HCT116 (cell line): ENCODE measurements at regions not wholly inside any gene's neighbourhood (a gene's known extent, or its start where the extent isn't known, plus 50 kb on each side); places are given as distances from the start of the nearest gene placed in this dataset.

ENCODE experiments used
- ATAC-seq: fragments of 200-7000 bp; cut with Tn5 transposase; 2 replicates; pipeline ENCODE4 v1.9.1; 2020; ENCODE audit warnings: mild to moderate bottlenecking, moderate library complexity
- BruUV-seq: library from RNA; stranded (reverse); fragments of 400-500 nt; replicated peaks from 2 replicates; lab custom pipeline; 2021; lab: Mats Ljungman, UMichigan
- CTCF ChIA-PET: fragments of 300-600 bp; sonication (Branson Sonifier 250); formaldehyde crosslinking; loops from one replicate; lab custom pipeline; 2021; ENCODE audit warnings: antibody characterized with exemption; lab: Charles Lee
- POLR2A ChIA-PET: fragments of 300-600, 350-600 bp; sonication (Branson Sonifier 250); formaldehyde crosslinking; loops from one replicate; lab custom pipeline; 2021; ENCODE audit warnings: antibody characterized with exemption; lab: Charles Lee
- RAD21 ChIA-PET, 2 experiments: fragments of 300-600 bp; sonication (Branson Sonifier 250); formaldehyde crosslinking; loops; one replicate each; lab custom pipeline; 2023; ENCODE audit warnings: low total read pairs in 2 of 2; ENCODE audit not compliant: uncharacterized antibody in 2 of 2, unreplicated experiment in 2 of 2, low non-redundant PET in 1 of 2; lab: Charles Lee
- DNase-seq: peaks from one replicate; pipeline ENCODE4 v3.0.0-alpha.2; 2010; ENCODE audit warnings: low read depth, low spot score
- H2AFZ ChIP-seq: fragments of 200-600 bp; shearing (Covaris generic), sonication (generic); 2 replicates; pipeline ENCODE4 v1.6.1; 2017; ENCODE audit warnings: low read depth, mixed run types, mixed read lengths, antibody characterized with exemption, low read length; ENCODE audit not compliant: poor library complexity, severe bottlenecking
- H3K27ac ChIP-seq: 2 replicates; pipeline ENCODE4 v1.5.1; 2012; ENCODE audit warnings: low read depth, low read length
- H3K27me3 ChIP-seq: fragments of 200-600 bp; sonication (generic); 2 replicates; pipeline ENCODE4 v1.6.1; 2016; ENCODE audit warnings: mixed run types, low read length, mixed read lengths; ENCODE audit not compliant: insufficient read depth
- H3K36me3 ChIP-seq, 2 experiments: fragments of 200-500 bp in 1 of 2; fragments of 200-600 bp in 1 of 2; sonication (Bioruptor generic) in 1 of 2; sonication (generic) in 1 of 2; 2 replicates each; pipeline versions ENCODE4 v1.5.1 to v1.6.1; 2014 to 2016; ENCODE audit warnings: low read length in 2 of 2, inconsistent platforms in 1 of 2, mixed read lengths in 1 of 2, mixed run types in 1 of 2; ENCODE audit not compliant: insufficient read depth in 2 of 2, control insufficient read depth in 1 of 2
- H3K4me1 ChIP-seq, 2 experiments: fragments of 200-600 bp in 1 of 2; sonication (generic) in 1 of 2; 2 replicates each; pipeline versions ENCODE4 v1.5.1 to v1.6.1; 2012 to 2017; ENCODE audit warnings: low read length in 2 of 2, inconsistent platforms in 1 of 2, mild to moderate bottlenecking in 1 of 2, mixed read lengths in 1 of 2, mixed run types in 1 of 2, moderate library complexity in 1 of 2; ENCODE audit not compliant: insufficient read depth in 2 of 2, control insufficient read depth in 1 of 2
- H3K4me2 ChIP-seq: fragments of 200-600 bp; sonication (generic); 2 replicates; pipeline ENCODE4 v1.6.1; 2017; ENCODE audit warnings: mixed run types, low read length, mixed read lengths
- H3K4me3 ChIP-seq, 2 experiments: fragments of 200-600 bp in 1 of 2; sonication (generic) in 1 of 2; replicated peaks in 1 of 2; 2 replicates each; pipeline ENCODE4 v1.5.1; 2011 to 2016; ENCODE audit warnings: low read length in 2 of 2, control low read depth in 1 of 2, low read depth in 1 of 2, mild to moderate bottlenecking in 1 of 2, mixed read lengths in 1 of 2, mixed run types in 1 of 2
- H3K79me2 ChIP-seq: fragments of 200-600 bp; sonication (generic); 2 replicates; pipeline ENCODE4 v1.6.1; 2017; ENCODE audit warnings: mild to moderate bottlenecking, mixed run types, low read length, moderate library complexity, mixed read lengths; ENCODE audit not compliant: insufficient read depth
- H3K9ac ChIP-seq: fragments of 200-600 bp; sonication (generic); 2 replicates; pipeline ENCODE4 v1.6.1; 2016; ENCODE audit warnings: low read length, mixed read lengths
- H3K9me2 ChIP-seq: fragments of 200-600 bp; sonication (generic), shearing (Covaris generic); 2 replicates; pipeline ENCODE4 v1.6.1; 2017; ENCODE audit warnings: mixed run types, mild to moderate bottlenecking, moderate library complexity; ENCODE audit not compliant: insufficient read depth
- H3K9me3 ChIP-seq, 2 experiments: fragments of 200-500 bp in 1 of 2; fragments of 200-600 bp in 1 of 2; sonication (Bioruptor generic) in 1 of 2; sonication (generic) in 1 of 2; 2 replicates each; pipeline ENCODE4 v1.6.1; 2014 to 2017; ENCODE audit warnings: low read length in 2 of 2, mixed read lengths in 2 of 2, inconsistent platforms in 1 of 2, low read depth in 1 of 2, mild to moderate bottlenecking in 1 of 2, mixed run types in 1 of 2, moderate library complexity in 1 of 2; ENCODE audit not compliant: control insufficient read depth in 1 of 2, insufficient read depth in 1 of 2
- H4K20me1 ChIP-seq: fragments of 200-600 bp; sonication (generic), shearing (Covaris generic); 2 replicates; pipeline ENCODE4 v1.6.1; 2017; ENCODE audit warnings: mixed run types, mild to moderate bottlenecking, moderate library complexity; ENCODE audit not compliant: insufficient read depth
- CBX3 ChIP-seq: IDR thresholded peaks from 2 replicates; pipeline ENCODE4 v1.6.1; 2012; ENCODE audit warnings: low read depth
- CEBPB ChIP-seq: IDR thresholded peaks from 2 replicates; pipeline ENCODE4 v1.6.1; 2012; ENCODE audit warnings: low read depth
- EZH2 ChIP-seq: fragments of 200-600 bp; sonication (generic); IDR thresholded peaks from 2 replicates; pipeline ENCODE4 v1.6.1; 2017; ENCODE audit warnings: antibody characterized with exemption, mixed run types
- EZH2phosphoT487 ChIP-seq: fragments of 200-600 bp; IDR thresholded peaks from 2 replicates; pipeline ENCODE4 v1.6.1; 2018; ENCODE audit warnings: antibody characterized with exemption, borderline replicate concordance
- JUND ChIP-seq: IDR thresholded peaks from 2 replicates; pipeline ENCODE4 v1.6.1; 2012
- POLR2A ChIP-seq: IDR thresholded peaks from 2 replicates; pipeline ENCODE4 v1.7.0; 2011; ENCODE audit warnings: borderline replicate concordance; ENCODE audit not compliant: insufficient read depth, insufficient read length; ENCODE audit errors: extremely low read depth
- RAD21 ChIP-seq: IDR thresholded peaks from 2 replicates; pipeline ENCODE4 v1.6.1; 2012; ENCODE audit warnings: low read depth, mild to moderate bottlenecking
- SIN3A ChIP-seq: IDR thresholded peaks from 2 replicates; pipeline ENCODE4 v1.6.1; 2012; ENCODE audit warnings: low read depth
- SP1 ChIP-seq: IDR thresholded peaks from 2 replicates; pipeline ENCODE4 v1.6.1; 2012; ENCODE audit warnings: low read depth
- SRF ChIP-seq: IDR thresholded peaks from 2 replicates; pipeline ENCODE4 v1.6.1; 2012; ENCODE audit warnings: low read depth
- TCF7L2 ChIP-seq: IDR thresholded peaks from 2 replicates; pipeline ENCODE4 v1.7.0; 2011; ENCODE audit warnings: borderline replicate concordance, inconsistent platforms; ENCODE audit not compliant: insufficient read depth, insufficient read length; ENCODE audit errors: extremely low read depth
- YY1 ChIP-seq: IDR thresholded peaks from 2 replicates; pipeline ENCODE4 v1.6.1; 2011; ENCODE audit warnings: low read length, low read depth, moderate library complexity, mild to moderate bottlenecking; ENCODE audit not compliant: insufficient replicate concordance; ENCODE audit errors: extremely low read depth
- ZFX ChIP-seq: fragments of 450-650 bp; IDR thresholded peaks from 2 replicates; pipeline ENCODE4 v1.6.1; 2017
- intact Hi-C: fragments of 100-400 bp; cut with micrococcal nuclease; formaldehyde crosslinking; loops from 2 replicates; pipeline ENCODE4 v1.10.0; 2022
- TF ChIP-seq, protein P1 (sequence below): IDR thresholded peaks from 2 replicates; pipeline ENCODE4 v1.6.1; 2011; ENCODE audit warnings: mild to moderate bottlenecking, low read length, moderate library complexity; ENCODE audit not compliant: insufficient replicate concordance; ENCODE audit errors: extremely low read depth

GRCh38 chr3:40862946-40863345, 336.4 kb upstream of the CTNNB1 start (continued):
- no peak for TF ChIP-seq EZH2phosphoT487
- TF ChIP-seq YY1, result no peak
- TF ChIP-seq SIN3A, result no peak
- TF ChIP-seq, all 23 proteins: peak for 0

- H3K27ac ChIP-seq, result no peak overlapping the region
- no peak overlapping the region for H3K4me3 ChIP-seq
- ChIA-PET CTCF (no interaction called here), POLR2A (no interaction called here), RAD21 (no interaction called here)
- BruUV-seq, result no TSS peak
- no peaks in the 10 kb centered on the region for H3K79me2 ChIP-seq
- H3K9me2 ChIP-seq, result no peaks in the 10 kb centered on the region
- TF ChIP-seq SP1 (no peak), CEBPB (no peak), JUND (no peak), EZH2 (no peak), TCF7L2 (no peak), RAD21 (no peak), ZFX (no peak), SRF (no peak), POLR2A (no peak), CBX3 (no peak)
- TF ChIP-seq, protein P1, sequence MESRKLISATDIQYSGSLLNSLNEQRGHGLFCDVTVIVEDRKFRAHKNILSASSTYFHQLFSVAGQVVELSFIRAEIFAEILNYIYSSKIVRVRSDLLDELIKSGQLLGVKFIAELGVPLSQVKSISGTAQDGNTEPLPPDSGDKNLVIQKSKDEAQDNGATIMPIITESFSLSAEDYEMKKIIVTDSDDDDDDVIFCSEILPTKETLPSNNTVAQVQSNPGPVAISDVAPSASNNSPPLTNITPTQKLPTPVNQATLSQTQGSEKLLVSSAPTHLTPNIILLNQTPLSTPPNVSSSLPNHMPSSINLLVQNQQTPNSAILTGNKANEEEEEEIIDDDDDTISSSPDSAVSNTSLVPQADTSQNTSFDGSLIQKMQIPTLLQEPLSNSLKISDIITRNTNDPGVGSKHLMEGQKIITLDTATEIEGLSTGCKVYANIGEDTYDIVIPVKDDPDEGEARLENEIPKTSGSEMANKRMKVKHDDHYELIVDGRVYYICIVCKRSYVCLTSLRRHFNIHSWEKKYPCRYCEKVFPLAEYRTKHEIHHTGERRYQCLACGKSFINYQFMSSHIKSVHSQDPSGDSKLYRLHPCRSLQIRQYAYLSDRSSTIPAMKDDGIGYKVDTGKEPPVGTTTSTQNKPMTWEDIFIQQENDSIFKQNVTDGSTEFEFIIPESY, result no peak
- DNase-seq, result no peak
- H2AFZ ChIP-seq, result no peak overlapping the region
- H3K4me1 ChIP-seq, result no peaks in the 10 kb centered on the region
- H3K4me2 ChIP-seq, result no peak overlapping the region
- ATAC-seq, result no peak
- no peak overlapping the region for H3K9ac ChIP-seq
- no peaks in the 10 kb centered on the region for H4K20me1 ChIP-seq
- H3K36me3 ChIP-seq, result no peaks in the 10 kb centered on the region
- H3K9me3 ChIP-seq, result no peaks in the 10 kb centered on the region
- intact Hi-C loops, result no loop called here
- H3K27me3 ChIP-seq, result no peaks in the 10 kb centered on the region
These were observed 335.0 kb upstream of the CTNNB1 start for GRCh38 chr3:40864146-40864782.
